22Rv1 (cell line): ENCODE measurements at regions not wholly inside any gene's neighbourhood (a gene's known extent, or its start where the extent isn't known, plus 50 kb on each side); places are given as distances from the start of the nearest gene placed in this dataset.

ENCODE experiments used
- H3K27ac ChIP-seq: fragments of 450-650 bp; 2 replicates; pipeline ENCODE4 v1.5.1; 2017
- ZFX ChIP-seq: fragments of 450-650 bp; IDR thresholded peaks from 2 replicates; pipeline ENCODE4 v1.6.1; 2017; ENCODE audit warnings: antibody characterized with exemption, borderline replicate concordance
- TF ChIP-seq, protein P1 (sequence below): fragments of 450-650 bp; IDR thresholded peaks from 2 replicates; pipeline ENCODE4 v1.5.1; 2017; ENCODE audit warnings: mild to moderate bottlenecking

DNA sequence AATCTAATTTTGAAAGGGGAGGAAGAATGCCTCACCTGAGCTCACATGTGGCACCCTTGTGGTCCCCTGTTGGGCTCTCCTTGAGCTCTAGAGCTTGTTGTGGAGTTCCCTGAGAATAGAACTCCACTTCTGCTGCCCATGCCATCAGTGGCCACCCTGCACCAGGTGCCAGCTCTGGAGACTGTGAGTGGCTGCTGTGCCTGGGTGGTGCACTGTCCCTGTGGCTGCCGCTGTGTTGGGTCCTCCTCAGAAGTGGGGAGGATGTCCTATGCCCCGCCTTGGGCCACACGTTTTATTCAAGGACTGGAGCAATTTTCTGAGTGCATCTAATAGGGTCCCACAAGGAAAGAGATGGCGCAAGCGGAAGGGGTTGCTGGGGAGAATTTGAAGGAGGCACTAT is 67.9 kb upstream of the MAP3K7 start:
- TF ChIP-seq ZFX: no peak
- TF ChIP-seq, protein P1, sequence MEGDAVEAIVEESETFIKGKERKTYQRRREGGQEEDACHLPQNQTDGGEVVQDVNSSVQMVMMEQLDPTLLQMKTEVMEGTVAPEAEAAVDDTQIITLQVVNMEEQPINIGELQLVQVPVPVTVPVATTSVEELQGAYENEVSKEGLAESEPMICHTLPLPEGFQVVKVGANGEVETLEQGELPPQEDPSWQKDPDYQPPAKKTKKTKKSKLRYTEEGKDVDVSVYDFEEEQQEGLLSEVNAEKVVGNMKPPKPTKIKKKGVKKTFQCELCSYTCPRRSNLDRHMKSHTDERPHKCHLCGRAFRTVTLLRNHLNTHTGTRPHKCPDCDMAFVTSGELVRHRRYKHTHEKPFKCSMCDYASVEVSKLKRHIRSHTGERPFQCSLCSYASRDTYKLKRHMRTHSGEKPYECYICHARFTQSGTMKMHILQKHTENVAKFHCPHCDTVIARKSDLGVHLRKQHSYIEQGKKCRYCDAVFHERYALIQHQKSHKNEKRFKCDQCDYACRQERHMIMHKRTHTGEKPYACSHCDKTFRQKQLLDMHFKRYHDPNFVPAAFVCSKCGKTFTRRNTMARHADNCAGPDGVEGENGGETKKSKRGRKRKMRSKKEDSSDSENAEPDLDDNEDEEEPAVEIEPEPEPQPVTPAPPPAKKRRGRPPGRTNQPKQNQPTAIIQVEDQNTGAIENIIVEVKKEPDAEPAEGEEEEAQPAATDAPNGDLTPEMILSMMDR: no peak

DNA sequence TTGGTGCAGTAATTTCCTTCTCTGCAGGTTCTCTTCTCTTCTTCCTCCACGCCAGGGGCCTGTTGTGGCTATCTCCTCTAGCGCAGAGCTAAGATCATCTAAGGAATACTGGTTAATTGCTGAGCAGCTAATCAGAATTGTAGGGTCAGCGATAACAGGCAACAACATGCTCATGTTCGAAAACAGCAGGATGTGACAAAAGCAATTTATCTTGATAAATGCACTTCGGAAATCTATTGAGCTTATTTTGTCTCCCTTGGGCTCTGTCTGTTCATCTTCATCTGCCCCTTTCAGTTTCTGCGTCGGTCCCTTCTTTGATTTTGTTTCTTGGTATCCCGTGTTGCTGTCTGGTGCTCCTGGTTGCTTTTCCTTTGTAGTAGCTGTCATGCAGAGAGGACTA is 67.3 kb upstream of the MAP3K7 start:
- TF ChIP-seq ZFX: no peak
- TF ChIP-seq, protein P1: no peak
- H3K27ac ChIP-seq: no peak overlapping the region

More for the DNA sequence above, 67.9 kb upstream of the MAP3K7 start:
- no peak overlapping the region for H3K27ac ChIP-seq

GRCh38 chr6:90653750-90654149 is 66.9 kb upstream of the MAP3K7 start:
- no peak overlapping the region for H3K27ac ChIP-seq
- TF ChIP-seq ZFX: no peak
- TF ChIP-seq, protein P1: no peak

GRCh38 chr6:90650041-90650940 is 63.4 kb upstream of the MAP3K7 start:
- no peak overlapping the region for H3K27ac ChIP-seq
- no peak for TF ChIP-seq ZFX
- TF ChIP-seq, protein P1: no peak

- no peak overlapping the region for H3K27ac ChIP-seq
- TF ChIP-seq, protein P1: no peak
- TF ChIP-seq ZFX: no peak
These were observed 62.0 kb upstream of the MAP3K7 start for GRCh38 chr6:90648873-90649272.

DNA sequence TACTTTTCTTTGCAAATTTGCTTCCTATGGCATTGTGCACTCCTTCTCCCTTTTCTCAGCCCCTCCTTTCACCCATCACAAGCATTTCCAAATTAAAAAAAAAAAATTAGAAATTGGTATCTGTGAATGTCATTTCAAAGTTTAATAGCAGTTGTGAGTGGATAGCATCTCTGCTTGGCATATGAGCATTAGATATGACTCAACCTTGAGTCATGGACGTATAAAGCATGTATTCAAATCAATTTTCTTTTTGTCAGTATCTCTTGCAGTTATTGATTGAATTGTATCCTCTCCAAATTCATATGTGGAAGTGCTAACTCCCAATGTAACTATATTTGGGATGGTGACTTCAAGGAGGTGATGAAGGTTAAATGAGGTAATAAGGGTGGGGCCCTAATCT is 60.1 kb upstream of the MAP3K7 start:
- H3K27ac ChIP-seq: no peak overlapping the region
- TF ChIP-seq ZFX: no peak
- TF ChIP-seq, protein P1: no peak

- no peak overlapping the region for H3K27ac ChIP-seq
These were observed 58.8 kb upstream of the MAP3K7 start for GRCh38 chr6:90645634-90646033.

More at GRCh38 chr6:90645634-90646033, 58.8 kb upstream of the MAP3K7 start:
- TF ChIP-seq, protein P1: no peak
- no peak for TF ChIP-seq ZFX
